Putamen (tissue), 1 donor: ENCODE measurements at regions not wholly inside any gene's neighbourhood (a gene's known extent, or its start where the extent isn't known, plus 50 kb on each side); places are given as distances from the start of the nearest gene placed in this dataset.
A peak's percentile ranks its signal among the peaks of the same experiment; 100 is the strongest.

Source experiments
- DNase-seq: peaks from one replicate; pipeline ENCODE4 v3.0.0-alpha.2; 2016; ENCODE audit warnings: low spot score

GRCh38 chr2:122174061-122174460, 418.6 kb downstream of the TSN start:
- DNase-seq: peak; percentile 26

GRCh38 chr2:122179492-122180165, 424.2 kb downstream of the TSN start:
- no peak for DNase-seq

- DNase-seq: no peak
Observed at GRCh38 chr2:122180972-122181371, 425.5 kb downstream of the TSN start.

GRCh38 chr2:122182616-122183355, 427.3 kb downstream of the TSN start:
- no peak for DNase-seq

GRCh38 chr2:122183890-122184289, 428.4 kb downstream of the TSN start:
- DNase-seq: no peak

GRCh38 chr2:122186761-122187222, 431.3 kb downstream of the TSN start:
- no peak for DNase-seq

- no peak for DNase-seq
Observed at GRCh38 chr2:122191331-122191730, 435.9 kb downstream of the TSN start.

GRCh38 chr2:122193622-122194021, 438.2 kb downstream of the TSN start:
- no peak for DNase-seq

GRCh38 chr2:122194546-122194945, 439.1 kb downstream of the TSN start:
- no peak for DNase-seq

GRCh38 chr2:122203523-122203922, 448.1 kb downstream of the TSN start:
- no peak for DNase-seq

- DNase-seq: no peak
Observed at GRCh38 chr2:122205641-122206040, 450.2 kb downstream of the TSN start.

GRCh38 chr2:122206101-122206500, 450.6 kb downstream of the TSN start:
- no peak for DNase-seq

- no peak for DNase-seq
Observed at GRCh38 chr2:122209377-122209776, 453.9 kb downstream of the TSN start.

- DNase-seq: no peak
Observed at GRCh38 chr2:122210065-122210464, 454.6 kb downstream of the TSN start.

GRCh38 chr2:122210898-122211856, 455.7 kb downstream of the TSN start:
- DNase-seq: no peak

GRCh38 chr2:122213312-122213711, 457.9 kb downstream of the TSN start:
- no peak for DNase-seq

GRCh38 chr2:122216071-122216470, 460.6 kb downstream of the TSN start:
- DNase-seq: no peak

- DNase-seq: no peak
Observed at GRCh38 chr2:122216901-122217300, 461.4 kb downstream of the TSN start.

- DNase-seq: peak; percentile 58
Observed at GRCh38 chr2:122218596-122218995, 463.1 kb downstream of the TSN start.

GRCh38 chr2:122219504-122219903, 464.1 kb downstream of the TSN start:
- DNase-seq: no peak

GRCh38 chr2:122221665-122222064, 466.2 kb downstream of the TSN start:
- no peak for DNase-seq

GRCh38 chr2:122231296-122231695, 475.8 kb downstream of the TSN start:
- DNase-seq: no peak
